GM12892 (cell line): ENCODE measurements at regions not wholly inside any gene's neighbourhood (a gene's known extent, or its start where the extent isn't known, plus 50 kb on each side); places are given as distances from the start of the nearest gene placed in this dataset.

Experiments used
- POLR2A ChIP-seq: IDR thresholded peaks from 2 replicates; pipeline ENCODE4 v1.6.1; 2011; ENCODE audit warnings: low read depth, low read length, control low read depth
- POLR2AphosphoS5 ChIP-seq: IDR thresholded peaks from 2 replicates; pipeline ENCODE4 v1.6.1; 2011; ENCODE audit warnings: low read depth, low read length, control low read depth

GRCh38 chr2:239520811-239521517, 120.1 kb upstream of the HDAC4 start:
- no peak for TF ChIP-seq POLR2A
- TF ChIP-seq POLR2AphosphoS5: no peak
